Heart left ventricle (tissue), 16 donors: ENCODE measurements at regions not wholly inside any gene's neighbourhood (a gene's known extent, or its start where the extent isn't known, plus 50 kb on each side); places are given as distances from the start of the nearest gene placed in this dataset.

Source experiments
- ATAC-seq, 4 donors: fragments of 200-7000 bp; cut with Tn5 transposase; one replicate each; pipeline ENCODE4 v1.9.1; 2020 to 2022; ENCODE audit warnings: moderate library complexity in 4 of 4, mild to moderate bottlenecking in 3 of 4, moderate number of reproducible peaks in 1 of 4
- DNase-seq, 5 donors: peaks; one replicate each; pipeline ENCODE4 v3.0.0-alpha.2; 2020
- H3K27ac ChIP-seq, 12 donors: fragments of 200-600 bp; sonication (generic) in 4 of 12; one replicate each; pipeline versions ENCODE4 v1.5.0 to v1.8.0; 2016 to 2022; ENCODE audit warnings: mild to moderate bottlenecking in 2 of 12
- H3K27me3 ChIP-seq, 9 donors: fragments of 200-600 bp; sonication (generic) in 2 of 9; one replicate each; pipeline versions ENCODE4 v1.5.1 to v1.8.0; 2016 to 2022; ENCODE audit warnings: mild to moderate bottlenecking in 3 of 9
- H3K36me3 ChIP-seq, 9 donors: fragments of 200-600 bp; sonication (generic) in 2 of 9; one replicate each; pipeline versions ENCODE4 v1.5.0 to v1.8.0; 2018 to 2022; ENCODE audit warnings: mild to moderate bottlenecking in 2 of 9
- H3K4me1 ChIP-seq, 12 donors: fragments of 200-600 bp; sonication (generic) in 4 of 12; one replicate each; pipeline versions ENCODE4 v1.5.0 to v1.8.0; 2016 to 2022; ENCODE audit warnings: mild to moderate bottlenecking in 3 of 12
- H3K4me3 ChIP-seq, 12 donors: fragments of 200-600 bp; sonication (generic) in 4 of 12; one replicate each; pipeline versions ENCODE4 v1.5.0 to v1.8.0; 2017 to 2022; ENCODE audit warnings: mild to moderate bottlenecking in 9 of 12, moderate library complexity in 4 of 12
- H3K9me3 ChIP-seq, 12 donors: fragments of 200-600 bp; sonication (generic) in 4 of 12; one replicate each; pipeline versions ENCODE4 v1.5.0 to v1.8.0; 2016 to 2022; ENCODE audit warnings: mild to moderate bottlenecking in 1 of 12
- POLR2A ChIP-seq, 2 donors: fragments of 450-650 bp; IDR thresholded peaks; one replicate each; pipeline ENCODE4 v1.6.1; 2017; ENCODE audit warnings: antibody characterized with exemption in 2 of 2, mild to moderate bottlenecking in 2 of 2, moderate library complexity in 2 of 2
- WGBS, 4 donors: extraction: QIAGEN DNeasy Blood & Tissue Kit in 2 of 4; methylation state at CpG; one replicate each; pipeline versions ENCODE4 v1.1.5 to v1.1.7; 2013 to 2018; 5-methylcytosine and 5-hydroxymethylcytosine counted together
- intact Hi-C, 10 donors: fragments of 100-400 bp; cut with DNase I; formaldehyde crosslinking; loops; one replicate each; pipeline versions ENCODE4 v1.11.1 to v1.14.2; 2022
- TF ChIP-seq, protein P1 (sequence below), 12 donors: fragments of 200-600 bp; sonication (generic) in 4 of 12; IDR thresholded peaks; one replicate each; pipeline versions ENCODE4 v1.5.0 to v1.8.0; 2018 to 2022; ENCODE audit warnings: antibody characterized with exemption in 12 of 12, mild to moderate bottlenecking in 5 of 12
- donor health status: ischemic (EF 13 %, LVEDD 7.1; RV severe dilation, severe dysfunction).
- donor health status: healthy with polysubstance abuse.
- donor health status: DM: no; HTN: yes; CAD: no.
- donor health status: DM: no; HTN: no; CAD: no.
- donor health status: ischemic (EF 25% LVEDD 6.9; RV normal size, moderate dysfunction).
- donor health status: ischemic (EF 25% LVEDD 5.7; RV mildly dilated, moderate dysfunction).
- donor health status: healthy.
- donor health status: DM: yes; HTN: yes; CAD: no.
- donor health status: ischemic (EF 35%, LVEDD 5.7; RV mildly dilated, moderate dysfunction).
- donor health status: nonischemic (EF 11% LVEDD 7.7; RV severe dilation, severe dysfunction).
- donor health status: DM: yes; HTN: yes; CAD: no.
- donor health status: PGD.
- donor health status: ischemic (EF 29% LVEDD 5.4; RV normal size, mild dysfunction).
- donor health status: nonischemic (EF 23%, LVEDD 6.1; RV moderate dilation, normal function).

DNA sequence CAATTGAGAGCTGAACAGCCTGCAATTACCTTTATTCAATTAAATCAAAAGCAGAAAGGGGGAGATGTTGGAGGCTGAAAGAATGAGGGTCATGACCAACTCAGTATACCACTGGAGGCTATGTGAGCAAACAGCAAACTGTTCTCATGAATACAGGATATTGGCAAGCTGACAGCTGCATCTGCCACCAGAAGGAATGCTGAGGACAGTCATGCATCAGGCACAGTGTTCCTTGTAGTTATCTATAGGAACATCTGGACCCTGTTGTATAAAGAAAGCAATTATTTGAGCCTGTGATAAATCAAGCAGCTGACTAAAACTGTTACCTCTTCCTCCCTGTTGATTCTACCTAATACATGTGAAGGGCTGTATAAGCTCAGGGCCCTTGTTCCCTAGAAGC lies 2064.6 kb downstream of the TP53TG3F start:
- H3K36me3 ChIP-seq = no peaks in the 10 kb centered on the region
- ATAC-seq (no peak), DNase-seq (no peak)
- no peak overlapping the region for H3K27ac ChIP-seq
- no peaks in the 10 kb centered on the region for H3K4me1 ChIP-seq
- TF ChIP-seq, protein P1, sequence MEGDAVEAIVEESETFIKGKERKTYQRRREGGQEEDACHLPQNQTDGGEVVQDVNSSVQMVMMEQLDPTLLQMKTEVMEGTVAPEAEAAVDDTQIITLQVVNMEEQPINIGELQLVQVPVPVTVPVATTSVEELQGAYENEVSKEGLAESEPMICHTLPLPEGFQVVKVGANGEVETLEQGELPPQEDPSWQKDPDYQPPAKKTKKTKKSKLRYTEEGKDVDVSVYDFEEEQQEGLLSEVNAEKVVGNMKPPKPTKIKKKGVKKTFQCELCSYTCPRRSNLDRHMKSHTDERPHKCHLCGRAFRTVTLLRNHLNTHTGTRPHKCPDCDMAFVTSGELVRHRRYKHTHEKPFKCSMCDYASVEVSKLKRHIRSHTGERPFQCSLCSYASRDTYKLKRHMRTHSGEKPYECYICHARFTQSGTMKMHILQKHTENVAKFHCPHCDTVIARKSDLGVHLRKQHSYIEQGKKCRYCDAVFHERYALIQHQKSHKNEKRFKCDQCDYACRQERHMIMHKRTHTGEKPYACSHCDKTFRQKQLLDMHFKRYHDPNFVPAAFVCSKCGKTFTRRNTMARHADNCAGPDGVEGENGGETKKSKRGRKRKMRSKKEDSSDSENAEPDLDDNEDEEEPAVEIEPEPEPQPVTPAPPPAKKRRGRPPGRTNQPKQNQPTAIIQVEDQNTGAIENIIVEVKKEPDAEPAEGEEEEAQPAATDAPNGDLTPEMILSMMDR (IDR thresholded peaks at IDR 0.05) = no peak
- TF ChIP-seq POLR2A (IDR thresholded peaks at IDR 0.05) = no peak
- intact Hi-C loops = loop anchor here in 1 of 10 donors (10.0 kb wide), 1 partner anchor 61 kb away; no protein-coding TSS in a partner anchor
- no peak overlapping the region for H3K4me3 ChIP-seq
- peaks cover 0 to 21% (median 0%) of the 10 kb centered on the region in 12 donors for H3K9me3 ChIP-seq
- H3K27me3 ChIP-seq = peaks cover 0 to 4% (median 0%) of the 10 kb centered on the region in 9 donors

- 71 to 73% (median 71%) methylated on average over 22 to 26 of the region's 26 CpGs for WGBS, 4 donors
- TF ChIP-seq, protein P1 (IDR thresholded peaks at IDR 0.05) = no peak
- TF ChIP-seq POLR2A (IDR thresholded peaks at IDR 0.05) = no peak
These were observed 2066.7 kb downstream of the TP53TG3F start for GRCh38 chr16:35525979-35526590.

GRCh38 chr16:35532576-35532975 lies 2073.2 kb downstream of the TP53TG3F start:
- Histone ChIP-seq H3K9me3 (peaks cover 0 to 8% (median 0%) of the 10 kb centered on the region in 12 donors), H3K27me3 (no peaks in the 10 kb centered on the region), H3K27ac (no peak overlapping the region), H3K36me3 (no peaks in the 10 kb centered on the region), H3K4me3 (no peak overlapping the region), H3K4me1 (no peaks in the 10 kb centered on the region)
- 66 to 74% (median 68%) methylated on average over 4 of the region's 4 CpGs for WGBS, 4 donors
- TF ChIP-seq, protein P1 (IDR thresholded peaks at IDR 0.05) = no peak
- no peak for TF ChIP-seq POLR2A (IDR thresholded peaks at IDR 0.05)
- no peak for DNase-seq
- ATAC-seq = no peak
- intact Hi-C loops = no loop called here

More at GRCh38 chr16:35525979-35526590, 2066.7 kb downstream of the TP53TG3F start:
- Histone ChIP-seq H3K4me3 (no peak overlapping the region), H3K9me3 (peaks cover 0 to 13% (median 0%) of the 10 kb centered on the region in 12 donors), H3K27ac (no peak overlapping the region), H3K36me3 (no peaks in the 10 kb centered on the region), H3K27me3 (peaks cover 0 to 4% (median 0%) of the 10 kb centered on the region in 9 donors), H3K4me1 (no peaks in the 10 kb centered on the region)
- DNase-seq = no peak
- intact Hi-C loops = loop anchor here in 1 of 10 donors (10.0 kb wide), 1 partner anchor 59 kb away; no protein-coding TSS in a partner anchor
- ATAC-seq = no peak

GRCh38 chr16:35533683-35534082 lies 2074.3 kb downstream of the TP53TG3F start:
- Histone ChIP-seq H3K9me3 (peaks cover 0 to 8% (median 0%) of the 10 kb centered on the region in 12 donors), H3K27ac (no peak overlapping the region), H3K27me3 (no peaks in the 10 kb centered on the region), H3K4me1 (no peaks in the 10 kb centered on the region), H3K4me3 (no peak overlapping the region), H3K36me3 (no peaks in the 10 kb centered on the region)
- 45 to 70% (median 54%) methylated on average over 2 of the region's 2 CpGs for WGBS, 4 donors
- DNase-seq = no peak
- intact Hi-C loops = no loop called here
- no peak for ATAC-seq
- TF ChIP-seq, protein P1 (IDR thresholded peaks at IDR 0.05) = no peak
- no peak for TF ChIP-seq POLR2A (IDR thresholded peaks at IDR 0.05)
